Ishikawa (cell line): ENCODE measurements at regions not wholly inside any gene's neighbourhood (a gene's known extent, or its start where the extent isn't known, plus 50 kb on each side); places are given as distances from the start of the nearest gene placed in this dataset.

ENCODE experiments used
- CEBPB ChIP-seq: IDR thresholded peaks from 2 replicates; pipeline ENCODE4 v1.6.1; 2012
- CREB1 ChIP-seq: IDR thresholded peaks from 2 replicates; pipeline ENCODE4 v1.6.1; 2012; ENCODE audit warnings: low read depth
- EGR1 ChIP-seq: IDR thresholded peaks from 2 replicates; pipeline ENCODE4 v1.6.1; 2012
- EP300 ChIP-seq: IDR thresholded peaks from 2 replicates; pipeline ENCODE4 v1.6.1; 2012; ENCODE audit warnings: borderline replicate concordance
- FOXM1 ChIP-seq: IDR thresholded peaks from 2 replicates; pipeline ENCODE4 v1.6.1; 2012; ENCODE audit warnings: low read depth, borderline replicate concordance
- MAX ChIP-seq: IDR thresholded peaks from 2 replicates; pipeline ENCODE4 v1.6.1; 2012
- NFIC ChIP-seq: IDR thresholded peaks from 2 replicates; pipeline ENCODE4 v1.6.1; 2012
- RAD21 ChIP-seq: IDR thresholded peaks from 2 replicates; pipeline ENCODE4 v1.6.1; 2012; ENCODE audit warnings: low read depth
- REST ChIP-seq: IDR thresholded peaks from 2 replicates; pipeline ENCODE4 v1.6.1; 2012; ENCODE audit warnings: low read depth, mild to moderate bottlenecking
- TAF1 ChIP-seq: IDR thresholded peaks from 2 replicates; pipeline ENCODE4 v1.6.1; 2012; ENCODE audit warnings: low read depth, mild to moderate bottlenecking
- TCF12 ChIP-seq: IDR thresholded peaks from 2 replicates; pipeline ENCODE4 v1.6.1; 2012; ENCODE audit warnings: low read depth
- TEAD4 ChIP-seq: IDR thresholded peaks from 2 replicates; pipeline ENCODE4 v1.6.1; 2012
- USF1 ChIP-seq: IDR thresholded peaks from 2 replicates; pipeline ENCODE4 v1.6.1; 2012
- YY1 ChIP-seq: IDR thresholded peaks from 2 replicates; pipeline ENCODE4 v1.6.1; 2012; ENCODE audit warnings: low read depth

- no peak for TF ChIP-seq FOXM1
- no peak for TF ChIP-seq YY1
- TF ChIP-seq REST, result no peak
- no peak for TF ChIP-seq CEBPB
- TF ChIP-seq TEAD4, result no peak
- no peak for TF ChIP-seq USF1
- no peak for TF ChIP-seq CREB1
- TF ChIP-seq TCF12, result no peak
- no peak for TF ChIP-seq RAD21
- TF ChIP-seq TAF1, result no peak
- TF ChIP-seq EP300, result no peak
- TF ChIP-seq NFIC, result no peak
- TF ChIP-seq EGR1, result no peak
- TF ChIP-seq MAX, result no peak
Observed at GRCh38 chrX:84747516-84747915, 245.3 kb upstream of the HDX start.
